Lung (tissue), 11 donors: ENCODE measurements at regions not wholly inside any gene's neighbourhood (a gene's known extent, or its start where the extent isn't known, plus 50 kb on each side); places are given as distances from the start of the nearest gene placed in this dataset.

Experiments
- ATAC-seq: fragments of 200-7000 bp; cut with Tn5 transposase; one replicate; pipeline ENCODE4 v1.9.1; 2020; ENCODE audit warnings: moderate number of reproducible peaks; ENCODE audit not compliant: insufficient read depth, low FRiP score
- DNase-seq, 3 donors: peaks; one replicate each; pipeline ENCODE4 v3.0.0-alpha.2; 2013 to 2017
- H3K27ac ChIP-seq, 2 donors: one replicate each; pipeline ENCODE4 v1.5.1; 2013; ENCODE audit warnings: mild to moderate bottlenecking in 2 of 2, moderate library complexity in 2 of 2, control low read depth in 1 of 2, inconsistent platforms in 1 of 2, low read depth in 1 of 2, low read length in 1 of 2
- H3K27me3 ChIP-seq, 3 donors: one replicate each; pipeline ENCODE4 v1.5.1; 2013; ENCODE audit warnings: low read length in 2 of 3; ENCODE audit not compliant: control insufficient read depth in 3 of 3, insufficient read depth in 3 of 3
- H3K36me3 ChIP-seq, 4 donors: one replicate each; pipeline ENCODE4 v1.5.1; 2013; ENCODE audit warnings: low read length in 4 of 4, mild to moderate bottlenecking in 1 of 4, moderate library complexity in 1 of 4; ENCODE audit not compliant: control insufficient read depth in 4 of 4, insufficient read depth in 4 of 4
- H3K4me1 ChIP-seq, 5 donors: one replicate each; pipeline ENCODE4 v1.5.1; 2013; ENCODE audit warnings: low read length in 5 of 5, mild to moderate bottlenecking in 2 of 5, moderate library complexity in 1 of 5; ENCODE audit not compliant: control insufficient read depth in 5 of 5, insufficient read depth in 5 of 5
- H3K4me3 ChIP-seq: one replicate; pipeline ENCODE4 v1.5.1; 2013; ENCODE audit warnings: mild to moderate bottlenecking, control low read depth, moderate library complexity
- H3K9ac ChIP-seq, 2 donors: one replicate each; pipeline ENCODE4 v1.5.1; 2013; ENCODE audit warnings: low read length in 2 of 2, control low read depth in 1 of 2; ENCODE audit not compliant: insufficient read depth in 1 of 2
- H3K9me3 ChIP-seq, 4 donors: one replicate each; pipeline ENCODE4 v1.5.1; 2013; ENCODE audit warnings: low read length in 3 of 4, mild to moderate bottlenecking in 1 of 4, moderate library complexity in 1 of 4; ENCODE audit not compliant: control insufficient read depth in 4 of 4, insufficient read depth in 3 of 4
- whole genome bisulfite sequencing, 2 donors: extraction: QIAGEN DNeasy Blood & Tissue Kit; methylation state at CpG; one replicate each; pipeline ENCODE4 v1.1.7; 2013; 5-methylcytosine and 5-hydroxymethylcytosine counted together
- TF ChIP-seq, protein P1 (sequence below): IDR thresholded peaks from 2 replicates; pipeline ENCODE4 v1.5.1; 2012; ENCODE audit warnings: mild to moderate bottlenecking; ENCODE audit errors: control extremely low read depth, extremely low read depth
- donor health status: control.
- donor health status: control.
- donor health status: Bipolar disorder and iron deficiency.
- donor health status: healthy.
- donor health status: DM: yes; HTN: yes; CAD: no.

DNA sequence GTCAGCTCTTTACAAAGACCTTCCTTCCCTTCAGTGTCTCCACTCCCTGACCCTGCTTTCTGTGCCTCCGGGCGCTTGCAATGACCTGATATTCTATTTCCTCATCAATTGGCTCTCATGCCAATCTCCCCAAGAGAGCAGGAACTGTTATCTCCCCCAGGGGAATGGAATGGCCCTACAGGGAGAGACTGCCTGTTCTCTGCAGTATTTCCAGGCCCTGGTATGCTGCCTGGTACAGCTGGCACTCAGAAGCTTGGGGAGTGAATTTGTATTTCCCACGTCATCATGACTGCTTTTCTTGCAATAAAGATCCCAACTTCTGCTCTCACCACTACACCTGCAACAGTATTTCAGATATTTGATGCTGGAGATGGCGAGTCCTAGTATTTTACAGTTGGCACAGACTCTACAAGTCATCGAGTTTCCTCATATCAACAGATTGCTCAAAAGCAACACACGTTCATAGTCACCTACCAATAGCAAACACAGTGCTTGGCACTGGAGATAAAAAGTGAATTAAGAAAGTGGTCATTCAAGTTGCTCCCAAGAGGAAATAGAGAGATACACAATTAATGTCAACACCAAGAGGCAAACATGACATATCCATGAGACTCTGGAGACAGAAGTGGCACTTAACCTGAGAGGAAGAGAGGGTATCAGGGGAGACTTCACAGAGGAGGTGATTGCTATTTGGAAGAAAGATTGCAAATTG lies 90.5 kb upstream of the EGFL6 start:
- no peak overlapping the region for H3K4me3 ChIP-seq
- no peak overlapping the region for H3K9ac ChIP-seq
- no peak overlapping the region for H3K27ac ChIP-seq
- TF ChIP-seq, protein P1, sequence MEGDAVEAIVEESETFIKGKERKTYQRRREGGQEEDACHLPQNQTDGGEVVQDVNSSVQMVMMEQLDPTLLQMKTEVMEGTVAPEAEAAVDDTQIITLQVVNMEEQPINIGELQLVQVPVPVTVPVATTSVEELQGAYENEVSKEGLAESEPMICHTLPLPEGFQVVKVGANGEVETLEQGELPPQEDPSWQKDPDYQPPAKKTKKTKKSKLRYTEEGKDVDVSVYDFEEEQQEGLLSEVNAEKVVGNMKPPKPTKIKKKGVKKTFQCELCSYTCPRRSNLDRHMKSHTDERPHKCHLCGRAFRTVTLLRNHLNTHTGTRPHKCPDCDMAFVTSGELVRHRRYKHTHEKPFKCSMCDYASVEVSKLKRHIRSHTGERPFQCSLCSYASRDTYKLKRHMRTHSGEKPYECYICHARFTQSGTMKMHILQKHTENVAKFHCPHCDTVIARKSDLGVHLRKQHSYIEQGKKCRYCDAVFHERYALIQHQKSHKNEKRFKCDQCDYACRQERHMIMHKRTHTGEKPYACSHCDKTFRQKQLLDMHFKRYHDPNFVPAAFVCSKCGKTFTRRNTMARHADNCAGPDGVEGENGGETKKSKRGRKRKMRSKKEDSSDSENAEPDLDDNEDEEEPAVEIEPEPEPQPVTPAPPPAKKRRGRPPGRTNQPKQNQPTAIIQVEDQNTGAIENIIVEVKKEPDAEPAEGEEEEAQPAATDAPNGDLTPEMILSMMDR: no peak
- H3K4me1 ChIP-seq: peaks cover 0 to 3% (median 0%) of the 10 kb centered on the region in 5 donors
- no peaks in the 10 kb centered on the region for H3K36me3 ChIP-seq
- H3K27me3 ChIP-seq: peaks cover 4 to 41% (median 17%) of the 10 kb centered on the region in 3 donors
- peaks cover 0 to 3% (median 0%) of the 10 kb centered on the region in 4 donors for H3K9me3 ChIP-seq
- ATAC-seq (no peak), DNase-seq (no peak)
- 69 to 74% methylated on average over 5 to 6 of the region's 6 CpGs for WGBS, 2 donors

DNA sequence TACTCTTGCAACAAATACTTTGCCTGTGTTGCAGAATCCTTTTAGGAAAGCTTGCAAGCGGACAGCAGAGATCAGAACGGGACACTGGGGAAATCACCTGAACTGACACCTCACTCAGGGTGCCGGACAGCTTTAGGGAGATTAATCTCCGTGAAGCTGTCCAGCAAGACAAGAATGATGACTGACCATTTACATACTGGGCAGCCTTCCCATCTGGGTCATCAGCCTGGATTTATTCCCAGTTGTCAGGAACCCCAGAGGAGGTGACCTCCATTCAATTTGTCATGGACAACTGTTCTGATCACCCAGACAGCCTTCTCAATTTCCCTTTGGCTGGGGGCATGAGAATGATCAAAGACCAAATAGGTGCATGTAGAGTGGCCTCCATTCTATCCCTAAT lies 93.0 kb upstream of the EGFL6 start:
- DNase-seq (no peak), ATAC-seq (no peak)
- no peak overlapping the region for H3K27ac ChIP-seq
- H3K9me3 ChIP-seq: peaks cover 0 to 3% (median 0%) of the 10 kb centered on the region in 4 donors
- peaks cover 0 to 5% (median 0%) of the 10 kb centered on the region in 5 donors for H3K4me1 ChIP-seq
- no peaks in the 10 kb centered on the region for H3K36me3 ChIP-seq
- H3K4me3 ChIP-seq: no peak overlapping the region
- H3K27me3 ChIP-seq: peaks cover 0 to 41% (median 21%) of the 10 kb centered on the region in 3 donors
- TF ChIP-seq, protein P1: no peak
- no peak overlapping the region for H3K9ac ChIP-seq
- 82 to 91% methylated on average over 4 of the region's 4 CpGs for WGBS, 2 donors

DNA sequence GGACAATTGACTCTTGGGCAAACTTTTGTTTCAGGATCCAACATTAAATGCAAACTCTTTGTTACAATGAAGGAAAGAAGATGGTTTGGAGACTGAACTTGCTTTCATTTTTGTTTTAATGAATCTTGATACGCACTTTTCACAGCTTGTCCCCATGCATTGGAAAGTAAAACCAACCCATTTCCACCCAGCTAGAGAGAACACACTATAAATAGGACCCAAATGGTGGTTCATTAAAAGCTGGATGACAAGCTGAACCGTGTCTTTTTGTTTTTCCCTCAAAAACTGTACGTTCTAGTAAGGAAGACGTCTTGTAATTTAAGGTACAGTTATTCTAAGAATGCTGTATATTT lies 95.3 kb upstream of the EGFL6 start:
- Histone ChIP-seq H3K4me1 (peaks cover 0 to 5% (median 0%) of the 10 kb centered on the region in 5 donors), H3K9me3 (peaks cover 0 to 2% (median 0%) of the 10 kb centered on the region in 4 donors), H3K4me3 (no peak overlapping the region), H3K27ac (peak overlapping the region; percentile 26 to 56), H3K36me3 (no peaks in the 10 kb centered on the region), H3K9ac (no peak overlapping the region), H3K27me3 (peaks cover 0 to 45% (median 18%) of the 10 kb centered on the region in 3 donors)
- ATAC-seq (no peak), DNase-seq (no peak)
- TF ChIP-seq, protein P1: no peak
- 75 to 79% methylated on average over 4 of the region's 4 CpGs for WGBS, 2 donors
